Activated naive CD4-positive, alpha-beta T cell treated with anti-CD3 and anti-CD28 coated beads, Interleukin-2, amount 10 ng/mL, durations not matched to agents 7 days and 5 days (primary cell): ENCODE measurements at regions not wholly inside any gene's neighbourhood (a gene's known extent, or its start where the extent isn't known, plus 50 kb on each side); places are given as distances from the start of the nearest gene placed in this dataset.
"Not testable (repeated sequence)": the region's sequence is repeated elsewhere in the genome, so short reads cannot be mapped to it uniquely, and the experiment has no call there.

ENCODE experiments used
- CTCF ChIA-PET: fragments of 350-600 bp; sonication (Branson Sonifier 250); formaldehyde crosslinking; loops from one replicate; lab custom pipeline; 2021; ENCODE audit warnings: antibody characterized with exemption; lab: Charles Lee
- DNase-seq: peaks from one replicate; pipeline ENCODE4 v3.0.0-alpha.2; 2020
- H3K27ac Mint-ChIP-seq: one replicate; pipeline ENCODE4 v1.8.0; 2021; ENCODE audit warnings: mild to moderate bottlenecking, moderate library complexity, mixed read lengths
- H3K27me3 Mint-ChIP-seq: one replicate; pipeline ENCODE4 v1.8.0; 2021; ENCODE audit warnings: mild to moderate bottlenecking, mixed read lengths
- H3K36me3 Mint-ChIP-seq: one replicate; pipeline ENCODE4 v1.8.0; 2021; ENCODE audit warnings: mixed read lengths
- H3K4me1 Mint-ChIP-seq: one replicate; pipeline ENCODE4 v1.8.0; 2021; ENCODE audit warnings: mixed read lengths
- H3K4me3 Mint-ChIP-seq: one replicate; pipeline ENCODE4 v1.8.0; 2021; ENCODE audit warnings: mild to moderate bottlenecking, moderate library complexity, mixed read lengths
- H3K9me3 Mint-ChIP-seq: one replicate; pipeline ENCODE4 v1.8.0; 2021; ENCODE audit warnings: mixed read lengths

GRCh38 chrX:150256297-150256650, 106.8 kb upstream of the MAMLD1 start:
- DNase-seq: no peak
- H3K27me3 Mint-ChIP-seq: peaks cover 9% of the 10 kb centered on the region
- peaks cover 19% of the 10 kb centered on the region for H3K4me1 Mint-ChIP-seq
- no peaks in the 10 kb centered on the region for H3K36me3 Mint-ChIP-seq
- H3K9me3 Mint-ChIP-seq: no peaks in the 10 kb centered on the region
- CTCF ChIA-PET: no interaction called here
- H3K27ac Mint-ChIP-seq: no peak overlapping the region
- H3K4me3 Mint-ChIP-seq: no peak overlapping the region

DNA sequence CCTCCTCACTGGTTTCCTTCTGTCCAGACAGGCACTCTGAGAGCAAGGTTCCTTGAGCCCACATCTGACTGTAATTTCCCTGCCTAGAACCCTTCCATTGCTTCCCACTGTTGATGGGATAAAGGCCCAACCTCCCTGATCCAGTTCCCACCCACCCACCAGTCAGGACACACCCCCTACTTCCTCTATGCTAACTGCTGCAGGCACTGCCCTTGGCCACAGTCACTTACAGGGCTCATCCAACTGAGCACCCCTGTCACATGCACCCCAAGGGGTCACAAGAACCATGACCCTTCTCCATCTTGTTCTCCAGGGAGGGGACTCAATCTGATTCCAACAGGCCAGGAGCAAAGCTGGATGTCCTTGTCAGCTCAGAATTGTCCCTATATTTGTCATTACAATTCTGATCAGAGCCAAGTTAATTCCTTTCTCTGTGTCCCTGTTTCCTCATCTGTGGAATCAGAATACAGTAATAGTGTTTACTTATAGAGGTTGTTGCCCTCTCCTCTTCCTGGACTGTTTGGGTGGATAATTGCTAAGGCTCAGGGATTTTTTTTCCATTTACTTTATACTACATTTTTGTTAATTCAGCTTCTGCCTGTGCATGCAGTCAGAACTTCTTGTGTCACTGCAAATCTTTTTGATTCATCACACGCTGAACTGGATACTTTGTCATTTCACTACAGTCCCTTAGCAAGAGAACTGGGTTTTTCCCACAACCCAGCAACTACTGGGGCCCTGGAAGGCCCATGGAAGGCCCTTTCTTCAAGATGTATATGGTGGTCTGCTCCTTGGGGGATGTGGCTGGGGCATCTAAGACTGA, 105.6 kb upstream of the MAMLD1 start:
- Mint-ChIP-seq H3K27ac (no peak overlapping the region), H3K4me3 (no peak overlapping the region)
- CTCF ChIA-PET: no interaction called here

GRCh38 chrX:150258176-150258425, 105.0 kb upstream of the MAMLD1 start:
- DNase-seq: no peak
- CTCF ChIA-PET: no interaction called here
- H3K27me3 Mint-ChIP-seq: peaks cover 9% of the 10 kb centered on the region
- no peak overlapping the region for H3K4me3 Mint-ChIP-seq
- no peaks in the 10 kb centered on the region for H3K36me3 Mint-ChIP-seq
- peaks cover 19% of the 10 kb centered on the region for H3K4me1 Mint-ChIP-seq
- no peak overlapping the region for H3K27ac Mint-ChIP-seq
- no peaks in the 10 kb centered on the region for H3K9me3 Mint-ChIP-seq

More for the DNA sequence above, 105.6 kb upstream of the MAMLD1 start:
- peaks cover 9% of the 10 kb centered on the region for H3K27me3 Mint-ChIP-seq
- no peak for DNase-seq
- H3K36me3 Mint-ChIP-seq: no peaks in the 10 kb centered on the region
- H3K9me3 Mint-ChIP-seq: no peaks in the 10 kb centered on the region
- peaks cover 19% of the 10 kb centered on the region for H3K4me1 Mint-ChIP-seq

DNA sequence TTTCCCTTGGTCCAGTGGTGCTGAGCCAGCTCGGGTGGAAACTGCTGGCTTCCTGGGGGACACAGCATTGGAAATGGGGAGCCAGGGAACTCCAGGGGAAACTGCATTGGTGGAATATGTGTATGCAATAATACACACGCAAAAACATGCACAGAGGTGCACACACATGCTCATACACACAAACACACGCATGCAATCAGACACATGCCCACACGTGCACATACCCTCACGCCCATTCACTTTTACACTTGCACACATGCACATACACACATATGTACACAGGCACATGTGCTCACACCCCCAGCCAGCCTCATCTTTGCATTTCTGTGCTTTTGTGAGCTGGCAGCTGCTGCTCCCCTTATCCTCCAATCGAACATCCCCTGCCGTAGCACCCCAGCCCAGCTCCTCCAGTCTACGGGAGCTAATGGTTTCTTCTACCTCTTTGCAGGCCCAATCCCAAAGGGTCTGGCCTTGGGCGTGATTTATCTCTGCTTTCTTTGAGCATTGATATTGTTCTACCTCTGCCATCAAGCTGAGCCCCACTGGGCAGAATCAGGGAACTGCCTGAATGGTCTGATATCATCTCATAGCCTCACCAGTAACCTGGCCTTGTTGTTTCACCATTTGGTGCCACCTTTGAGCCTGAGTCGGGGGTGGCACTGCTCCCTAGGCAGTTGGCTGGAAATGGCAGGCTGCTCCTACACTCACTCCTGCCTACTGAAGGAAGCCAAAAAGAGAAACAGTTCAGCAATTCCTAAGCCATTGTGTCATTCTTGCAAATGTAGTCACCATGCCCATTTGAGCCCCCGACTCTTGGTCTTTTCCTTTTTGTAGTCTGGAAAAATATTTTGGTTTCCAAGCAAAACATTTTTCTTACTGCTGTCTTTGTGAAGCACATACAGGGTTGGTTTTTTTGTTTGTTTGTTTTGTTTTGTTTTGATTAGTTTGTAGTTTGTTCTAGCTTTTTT, 104.4 kb upstream of the MAMLD1 start:
- no peak overlapping the region for H3K27ac Mint-ChIP-seq
- CTCF ChIA-PET: no interaction called here
- no peaks in the 10 kb centered on the region for H3K36me3 Mint-ChIP-seq
- DNase-seq: no peak
- H3K9me3 Mint-ChIP-seq: no peaks in the 10 kb centered on the region
- peaks cover 9% of the 10 kb centered on the region for H3K27me3 Mint-ChIP-seq
- H3K4me3 Mint-ChIP-seq: no peak overlapping the region
- H3K4me1 Mint-ChIP-seq: peaks cover 19% of the 10 kb centered on the region

DNA sequence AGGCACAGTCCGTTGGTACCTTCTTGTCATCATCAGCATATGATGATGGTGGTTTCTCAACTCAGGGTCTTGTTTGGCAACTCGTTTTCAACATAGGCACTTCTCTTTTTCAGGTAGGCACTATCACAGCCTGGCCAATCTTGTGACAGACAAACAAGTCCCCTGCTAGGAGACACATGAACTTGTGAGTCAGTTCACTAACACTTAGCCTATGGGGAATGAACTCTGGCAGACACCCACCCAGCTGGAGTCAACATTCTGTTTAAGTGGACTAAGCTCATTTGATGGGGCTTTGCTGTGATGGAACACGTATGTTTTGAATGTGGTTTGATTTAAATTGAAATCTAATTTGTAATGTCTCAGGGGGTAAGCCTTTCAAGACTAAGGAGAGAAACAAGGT, 100.7 kb upstream of the MAMLD1 start:
- no peaks in the 10 kb centered on the region for H3K9me3 Mint-ChIP-seq
- H3K4me1 Mint-ChIP-seq: no peaks in the 10 kb centered on the region
- CTCF ChIA-PET: no interaction called here
- peaks cover 9% of the 10 kb centered on the region for H3K27me3 Mint-ChIP-seq
- H3K36me3 Mint-ChIP-seq: no peaks in the 10 kb centered on the region
- H3K4me3 Mint-ChIP-seq: no peak overlapping the region
- no peak overlapping the region for H3K27ac Mint-ChIP-seq
- DNase-seq: no peak

DNA sequence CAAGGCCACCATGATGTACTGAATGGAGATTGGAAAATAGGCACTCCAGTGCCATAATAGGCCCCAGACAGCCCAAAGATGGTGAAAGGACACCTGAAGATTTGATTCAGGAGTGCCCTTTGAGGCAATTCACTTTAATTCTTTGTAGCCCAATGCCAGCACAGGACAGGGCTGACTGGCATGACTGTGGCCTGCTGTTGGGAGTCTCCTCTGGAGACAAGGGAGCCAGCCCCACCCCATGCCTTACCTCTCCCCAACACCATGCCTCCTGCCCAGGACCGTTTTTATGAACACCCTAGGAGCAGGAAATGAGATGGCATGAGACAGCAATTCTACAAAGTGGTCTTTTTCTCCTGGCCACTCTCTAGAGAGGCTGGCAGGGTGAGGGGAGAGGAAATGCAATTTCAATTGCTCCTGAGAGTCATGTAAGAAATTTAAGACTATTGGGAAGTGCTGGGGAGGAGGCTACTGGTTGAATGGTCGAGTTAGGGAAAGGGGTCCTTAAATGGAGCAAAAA, 94.2 kb upstream of the MAMLD1 start:
- H3K4me3 Mint-ChIP-seq: no peak overlapping the region
- H3K4me1 Mint-ChIP-seq: no peaks in the 10 kb centered on the region
- no peak overlapping the region for H3K27ac Mint-ChIP-seq
- H3K9me3 Mint-ChIP-seq: no peaks in the 10 kb centered on the region
- CTCF ChIA-PET: no interaction called here
- H3K36me3 Mint-ChIP-seq: no peaks in the 10 kb centered on the region
- DNase-seq: no peak
- H3K27me3 Mint-ChIP-seq: peaks cover 3% of the 10 kb centered on the region

DNA sequence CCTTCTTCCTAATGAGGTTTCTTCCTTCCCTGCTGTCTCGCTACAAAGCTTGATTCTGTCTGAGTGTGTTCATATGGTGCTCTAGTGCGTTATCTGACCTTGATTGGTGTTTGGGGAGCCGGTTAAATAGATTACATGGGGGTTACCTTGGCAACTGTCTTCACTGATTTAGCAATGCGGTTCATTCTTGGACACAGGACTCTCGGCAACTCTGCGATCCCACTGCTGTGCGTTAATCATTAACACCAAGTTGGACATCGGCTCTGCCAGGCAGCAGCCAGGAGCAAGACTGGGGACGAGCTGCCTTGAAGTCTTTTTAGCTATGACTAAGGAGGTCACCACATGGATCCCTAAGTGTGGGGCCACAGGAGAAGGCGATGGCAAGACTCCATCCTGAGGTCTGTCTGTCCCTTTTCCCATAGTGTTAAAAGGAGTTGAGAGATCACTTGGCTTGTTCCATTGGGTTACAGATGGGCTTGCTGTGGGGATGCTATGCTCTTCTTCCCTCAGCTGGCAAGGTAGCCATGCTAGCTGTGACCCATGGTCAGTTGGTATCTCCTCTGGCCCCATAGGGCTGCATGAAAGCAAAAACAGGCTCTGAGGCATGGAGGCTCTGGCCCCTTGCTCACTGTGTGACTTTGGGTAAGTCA, 93.4 kb upstream of the MAMLD1 start:
- H3K27ac Mint-ChIP-seq: no peak overlapping the region
- H3K9me3 Mint-ChIP-seq: no peaks in the 10 kb centered on the region
- no peak overlapping the region for H3K4me3 Mint-ChIP-seq
- H3K36me3 Mint-ChIP-seq: no peaks in the 10 kb centered on the region
- CTCF ChIA-PET: no interaction called here
- H3K27me3 Mint-ChIP-seq: peaks cover 3% of the 10 kb centered on the region
- DNase-seq: no peak
- H3K4me1 Mint-ChIP-seq: no peaks in the 10 kb centered on the region

DNA sequence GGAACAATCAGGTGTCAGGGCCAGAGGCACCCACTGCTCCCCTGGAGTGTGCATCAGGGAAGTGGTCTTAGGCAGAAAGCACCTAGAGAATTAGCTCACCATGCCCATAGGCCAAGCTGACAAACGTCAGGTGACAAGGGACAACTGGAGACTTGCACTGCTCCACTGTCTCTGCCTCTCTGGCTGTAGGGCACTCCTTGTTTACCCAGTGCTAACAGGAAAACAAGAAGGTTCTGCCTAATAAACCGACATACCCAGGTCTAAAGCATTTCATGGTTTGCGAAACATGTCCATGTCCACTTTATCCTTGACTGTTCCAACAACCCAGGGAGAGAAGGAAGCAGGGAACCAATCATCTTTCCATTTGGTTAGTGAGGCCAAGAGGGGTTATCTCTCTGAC, 92.5 kb upstream of the MAMLD1 start:
- Mint-ChIP-seq H3K27me3 (peaks cover 3% of the 10 kb centered on the region), H3K27ac (no peak overlapping the region), H3K4me1 (no peaks in the 10 kb centered on the region), H3K9me3 (no peaks in the 10 kb centered on the region), H3K4me3 (no peak overlapping the region), H3K36me3 (no peaks in the 10 kb centered on the region)
- CTCF ChIA-PET: no interaction called here
- DNase-seq: no peak

DNA sequence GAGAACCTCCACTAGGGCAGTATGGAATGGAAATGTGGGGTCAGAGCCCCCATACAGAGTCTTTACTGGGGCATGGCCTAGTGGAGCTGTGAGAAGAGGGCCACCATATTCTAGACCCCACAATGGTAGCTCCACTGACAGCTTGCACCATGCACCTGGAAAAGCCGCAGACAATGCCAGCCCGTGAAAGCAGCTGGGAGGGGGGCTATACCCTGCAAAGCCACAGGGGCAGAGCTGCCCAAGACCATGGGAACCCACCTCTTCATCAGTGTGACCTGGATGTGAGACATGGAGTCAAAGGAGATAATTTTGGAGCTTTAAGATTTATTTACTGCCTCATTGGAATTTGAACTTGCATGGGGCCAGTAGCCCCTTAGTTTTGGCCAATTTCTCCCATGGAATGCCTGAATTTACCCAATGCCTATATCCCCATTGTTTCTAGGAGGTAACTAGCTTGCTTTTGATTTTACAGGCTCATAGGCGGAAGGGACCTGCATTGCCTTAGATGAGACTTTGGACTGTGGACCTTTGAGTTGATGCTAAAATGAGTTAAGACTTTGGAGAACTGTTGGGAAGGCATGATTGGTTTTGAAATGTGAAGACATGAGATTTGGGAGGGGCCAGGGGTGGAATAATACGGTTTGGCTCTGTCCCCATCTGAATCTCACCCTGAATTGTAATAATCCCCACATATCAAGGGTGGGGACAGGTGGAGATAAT, 89.4 kb upstream of the MAMLD1 start:
- CTCF ChIA-PET, DNase-seq, H3K4me3 Mint-ChIP-seq, H3K4me1 Mint-ChIP-seq, H3K9me3 Mint-ChIP-seq, H3K27me3 Mint-ChIP-seq, H3K36me3 Mint-ChIP-seq, H3K27ac Mint-ChIP-seq: not testable (repeated sequence)

GRCh38 chrX:150282953-150283352, 80.2 kb upstream of the MAMLD1 start:
- no peaks in the 10 kb centered on the region for H3K36me3 Mint-ChIP-seq
- H3K9me3 Mint-ChIP-seq: no peaks in the 10 kb centered on the region
- peaks cover 5% of the 10 kb centered on the region for H3K27me3 Mint-ChIP-seq
- H3K27ac Mint-ChIP-seq: no peak overlapping the region
- CTCF ChIA-PET: no interaction called here
- DNase-seq: no peak
- H3K4me1 Mint-ChIP-seq: no peaks in the 10 kb centered on the region
- no peak overlapping the region for H3K4me3 Mint-ChIP-seq

GRCh38 chrX:150291014-150291413, 72.1 kb upstream of the MAMLD1 start:
- CTCF ChIA-PET: no interaction called here
- no peak for DNase-seq
- H3K4me3 Mint-ChIP-seq: no peak overlapping the region
- H3K27ac Mint-ChIP-seq: no peak overlapping the region
- no peaks in the 10 kb centered on the region for H3K4me1 Mint-ChIP-seq
- H3K36me3 Mint-ChIP-seq: no peaks in the 10 kb centered on the region
- H3K27me3 Mint-ChIP-seq: no peaks in the 10 kb centered on the region
- H3K9me3 Mint-ChIP-seq: no peaks in the 10 kb centered on the region

DNA sequence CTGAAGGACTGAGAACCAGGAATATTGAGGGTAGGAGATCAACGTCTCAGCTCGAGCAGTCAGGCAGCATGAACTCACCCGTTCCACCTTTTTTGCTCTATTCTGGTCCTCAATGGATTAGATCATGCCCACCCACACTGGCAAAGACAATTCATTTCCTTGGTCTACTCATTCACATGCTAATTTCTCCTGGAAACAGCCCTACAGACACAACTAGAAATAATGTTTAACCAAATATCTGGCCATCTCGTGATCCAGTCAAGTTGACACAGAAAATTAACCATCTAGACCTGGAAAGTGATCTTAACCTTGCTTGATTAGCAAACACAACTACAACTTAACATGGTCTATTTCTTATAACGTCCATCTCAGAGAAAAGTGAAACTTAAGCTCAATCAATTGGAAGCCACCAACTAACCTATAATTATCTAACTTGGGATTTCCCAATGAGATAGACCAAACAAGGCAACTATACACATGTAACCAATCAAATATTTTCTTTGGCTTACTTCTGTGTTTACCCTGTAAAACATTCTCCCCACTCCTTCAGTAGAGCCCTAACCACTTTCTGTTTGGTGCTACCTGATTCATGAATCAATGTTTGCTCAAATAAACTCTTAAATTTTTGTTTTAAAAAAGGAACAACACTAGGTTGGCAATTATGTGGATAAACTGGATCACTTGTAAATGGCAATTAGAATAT, 69.7 kb upstream of the MAMLD1 start:
- Mint-ChIP-seq H3K27ac (no peak overlapping the region), H3K4me3 (no peak overlapping the region), H3K4me1 (no peaks in the 10 kb centered on the region), H3K36me3 (no peaks in the 10 kb centered on the region), H3K9me3 (no peaks in the 10 kb centered on the region), H3K27me3 (no peaks in the 10 kb centered on the region)
- CTCF ChIA-PET: no interaction called here
- no peak for DNase-seq

DNA sequence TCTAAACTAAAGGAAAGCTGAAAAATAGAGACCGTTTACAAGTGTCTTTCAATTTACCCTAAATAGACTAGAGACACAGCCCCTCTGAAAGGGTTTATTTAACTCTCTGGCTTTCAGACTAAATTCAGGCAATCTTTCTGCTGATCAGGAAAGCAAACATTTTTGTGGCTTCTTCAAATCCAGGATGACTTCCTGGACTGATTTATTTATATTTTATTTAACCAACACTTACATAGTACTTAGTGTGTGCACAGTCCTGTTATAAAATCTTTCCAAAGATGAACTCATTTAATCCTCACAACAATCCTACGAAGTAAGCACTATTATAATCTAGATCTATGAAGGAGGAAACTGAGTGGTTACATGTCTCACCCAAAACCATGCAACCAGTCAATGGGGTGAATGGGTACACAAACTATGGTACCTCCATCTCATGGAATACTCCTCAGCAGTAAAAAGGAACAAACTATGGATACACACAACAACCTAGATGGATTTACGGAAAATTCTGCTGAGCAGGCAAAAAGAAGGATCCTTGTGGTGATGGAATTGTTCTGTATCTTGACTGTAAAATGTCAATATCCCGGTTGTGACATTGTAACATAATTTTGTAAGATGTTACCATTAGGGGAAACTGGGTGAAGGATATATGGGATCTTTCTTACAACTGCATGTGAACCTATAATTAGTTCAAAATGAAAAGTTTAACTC, 64.1 kb upstream of the MAMLD1 start:
- CTCF ChIA-PET: no interaction called here
- Mint-ChIP-seq H3K27me3 (no peaks in the 10 kb centered on the region), H3K9me3 (no peaks in the 10 kb centered on the region), H3K4me1 (no peaks in the 10 kb centered on the region), H3K27ac (no peak overlapping the region), H3K36me3 (no peaks in the 10 kb centered on the region), H3K4me3 (no peak overlapping the region)
- no peak for DNase-seq
